Esophagus muscularis mucosa (tissue), 4 donors: ENCODE measurements at regions not wholly inside any gene's neighbourhood (a gene's known extent, or its start where the extent isn't known, plus 50 kb on each side); places are given as distances from the start of the nearest gene placed in this dataset.

Experiments
- CTCF ChIP-seq, 3 experiments: fragments of 200-600 bp in 2 of 3; fragments of 450-650 bp in 1 of 3; sonication (generic) in 2 of 3; IDR thresholded peaks; one replicate each; pipeline ENCODE4 v1.5.1; 2017 to 2019; ENCODE audit warnings: antibody characterized with exemption in 3 of 3, mild to moderate bottlenecking in 2 of 3, moderate library complexity in 1 of 3
- EP300 ChIP-seq: sonication (generic); formaldehyde crosslinking; IDR thresholded peaks from one replicate; pipeline ENCODE4 v1.6.1; 2017; ENCODE audit warnings: antibody characterized with exemption
- POLR2A ChIP-seq: fragments of 450-650 bp; IDR thresholded peaks from one replicate; pipeline ENCODE4 v1.6.1; 2017; ENCODE audit warnings: antibody characterized with exemption, moderate library complexity, mild to moderate bottlenecking, low read depth
- POLR2AphosphoS5 ChIP-seq, 2 donors: sonication (generic); formaldehyde crosslinking; IDR thresholded peaks; one replicate each; pipeline ENCODE4 v1.6.1; 2017; ENCODE audit warnings: antibody characterized with exemption in 2 of 2

GRCh38 chr12:40172879-40173278 is 51.9 kb upstream of the LRRK2 start:
- TF ChIP-seq CTCF (IDR thresholded peaks at IDR 0.05) (no peak), EP300 (no peak), POLR2AphosphoS5 (IDR thresholded peaks at IDR 0.05) (no peak), POLR2A (no peak)
